Tibial nerve (tissue), 4 donors: ENCODE measurements at regions not wholly inside any gene's neighbourhood (a gene's known extent, or its start where the extent isn't known, plus 50 kb on each side); places are given as distances from the start of the nearest gene placed in this dataset.

Source experiments
- EP300 ChIP-seq, 2 donors: sonication (generic); formaldehyde crosslinking; IDR thresholded peaks; one replicate each; pipeline ENCODE4 v1.6.1; 2017; ENCODE audit warnings: antibody characterized with exemption in 2 of 2, mild to moderate bottlenecking in 1 of 2
- POLR2A ChIP-seq, 2 donors: fragments of 450-650 bp; IDR thresholded peaks; one replicate each; pipeline ENCODE4 v1.6.1; 2017; ENCODE audit warnings: antibody characterized with exemption in 2 of 2, mild to moderate bottlenecking in 2 of 2, moderate library complexity in 2 of 2
- TF ChIP-seq, protein P1 (sequence below), 5 experiments: fragments of 200-600 bp in 3 of 5; fragments of 450-650 bp in 2 of 5; sonication (generic) in 3 of 5; IDR thresholded peaks; one replicate each; pipeline ENCODE4 v1.5.1; 2016 to 2019; ENCODE audit warnings: antibody characterized with exemption in 5 of 5, mild to moderate bottlenecking in 3 of 5, moderate library complexity in 2 of 5

DNA sequence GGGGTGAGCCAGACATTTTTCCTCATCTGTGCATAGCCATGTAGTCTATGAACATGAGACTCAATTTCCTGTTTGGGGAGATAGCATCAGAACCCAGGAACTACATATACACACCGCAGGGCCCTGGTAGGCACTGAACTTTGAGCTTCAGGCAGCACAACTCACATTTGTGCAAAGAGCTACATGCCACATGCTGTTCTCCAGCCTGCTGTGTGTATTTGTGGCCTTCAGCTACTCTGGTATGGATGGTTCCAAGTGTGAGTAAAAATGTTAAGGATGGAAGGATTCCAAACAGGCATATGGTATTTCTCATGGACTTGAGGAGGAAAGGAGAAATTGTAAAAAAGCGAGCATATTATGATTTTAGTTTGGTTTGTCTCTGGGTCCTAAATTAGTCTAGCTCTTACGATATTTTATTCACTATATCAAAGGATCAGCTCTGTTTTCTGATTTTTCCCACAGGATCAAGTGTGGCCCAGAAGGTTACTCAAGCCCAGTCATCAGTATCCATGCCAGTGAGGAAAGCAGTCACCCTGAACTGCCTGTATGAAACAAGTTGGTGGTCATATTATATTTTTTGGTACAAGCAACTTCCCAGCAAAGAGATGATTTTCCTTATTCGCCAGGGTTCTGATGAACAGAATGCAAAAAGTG, 422.4 kb upstream of the OR4E1 start:
- TF ChIP-seq, protein P1, sequence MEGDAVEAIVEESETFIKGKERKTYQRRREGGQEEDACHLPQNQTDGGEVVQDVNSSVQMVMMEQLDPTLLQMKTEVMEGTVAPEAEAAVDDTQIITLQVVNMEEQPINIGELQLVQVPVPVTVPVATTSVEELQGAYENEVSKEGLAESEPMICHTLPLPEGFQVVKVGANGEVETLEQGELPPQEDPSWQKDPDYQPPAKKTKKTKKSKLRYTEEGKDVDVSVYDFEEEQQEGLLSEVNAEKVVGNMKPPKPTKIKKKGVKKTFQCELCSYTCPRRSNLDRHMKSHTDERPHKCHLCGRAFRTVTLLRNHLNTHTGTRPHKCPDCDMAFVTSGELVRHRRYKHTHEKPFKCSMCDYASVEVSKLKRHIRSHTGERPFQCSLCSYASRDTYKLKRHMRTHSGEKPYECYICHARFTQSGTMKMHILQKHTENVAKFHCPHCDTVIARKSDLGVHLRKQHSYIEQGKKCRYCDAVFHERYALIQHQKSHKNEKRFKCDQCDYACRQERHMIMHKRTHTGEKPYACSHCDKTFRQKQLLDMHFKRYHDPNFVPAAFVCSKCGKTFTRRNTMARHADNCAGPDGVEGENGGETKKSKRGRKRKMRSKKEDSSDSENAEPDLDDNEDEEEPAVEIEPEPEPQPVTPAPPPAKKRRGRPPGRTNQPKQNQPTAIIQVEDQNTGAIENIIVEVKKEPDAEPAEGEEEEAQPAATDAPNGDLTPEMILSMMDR (IDR thresholded peaks at IDR 0.05), result no peak
- TF ChIP-seq EP300 (IDR thresholded peaks at IDR 0.05) (peak in 1 of 2 donors; percentile 24), POLR2A (IDR thresholded peaks at IDR 0.05) (no peak)
